Endodermal cell (in vitro differentiated cells): ENCODE measurements at regions not wholly inside any gene's neighbourhood (a gene's known extent, or its start where the extent isn't known, plus 50 kb on each side); places are given as distances from the start of the nearest gene placed in this dataset.

Experiments used
- DNase-seq: peaks from one replicate; pipeline ENCODE4 v3.0.0-alpha.2; 2017
- H3K27ac ChIP-seq: 2 replicates; pipeline ENCODE4 v1.5.1; 2013; ENCODE audit warnings: mild to moderate bottlenecking, low read depth, low read length, moderate library complexity
- H3K27me3 ChIP-seq: 2 replicates; pipeline ENCODE4 v1.6.1; 2013; ENCODE audit warnings: mild to moderate bottlenecking, low read length, moderate library complexity; ENCODE audit not compliant: insufficient read depth, control insufficient read depth, poor library complexity, severe bottlenecking
- H3K36me3 ChIP-seq: 2 replicates; pipeline ENCODE4 v1.7.0; 2013; ENCODE audit warnings: mild to moderate bottlenecking, low read length, moderate library complexity; ENCODE audit not compliant: control insufficient read depth, insufficient read depth
- H3K4me1 ChIP-seq: one replicate; pipeline ENCODE4 v1.7.0; 2013; ENCODE audit warnings: low read length; ENCODE audit not compliant: control insufficient read depth, insufficient read depth
- H3K4me3 ChIP-seq: 2 replicates; pipeline ENCODE4 v1.5.1; 2013; ENCODE audit warnings: mild to moderate bottlenecking, low read length, moderate library complexity
- H3K9ac ChIP-seq: 2 replicates; pipeline ENCODE4 v1.6.1; 2013; ENCODE audit warnings: mild to moderate bottlenecking, low read length, moderate library complexity; ENCODE audit not compliant: poor library complexity, severe bottlenecking; ENCODE audit errors: extremely low read depth
- H3K9me3 ChIP-seq: 2 replicates; pipeline ENCODE4 v1.6.1; 2013; ENCODE audit warnings: mild to moderate bottlenecking, low read length, moderate library complexity; ENCODE audit not compliant: control insufficient read depth
- H3K27ac Mint-ChIP-seq: 2 replicates; pipeline ENCODE4 v1.8.0; 2020; ENCODE audit warnings: mixed read lengths
- H3K27me3 Mint-ChIP-seq: 2 replicates; pipeline ENCODE4 v1.8.0; 2021; ENCODE audit warnings: mild to moderate bottlenecking, mixed read lengths; ENCODE audit not compliant: insufficient read depth
- H3K36me3 Mint-ChIP-seq: 2 replicates; pipeline ENCODE4 v1.8.0; 2020; ENCODE audit warnings: low read depth, mixed read lengths
- H3K4me1 Mint-ChIP-seq: 2 replicates; pipeline ENCODE4 v1.8.0; 2020; ENCODE audit warnings: mixed read lengths
- H3K4me3 Mint-ChIP-seq: 2 replicates; pipeline ENCODE4 v1.8.0; 2020; ENCODE audit warnings: mild to moderate bottlenecking, moderate library complexity, mixed read lengths
- H3K9me3 Mint-ChIP-seq: 2 replicates; pipeline ENCODE4 v1.8.0; 2020; ENCODE audit warnings: mild to moderate bottlenecking, mixed read lengths
- WGBS, 2 experiments: methylation state at CpG; one replicate each; pipeline versions ENCODE4 v1.1.5 to v1.1.7; 2013; ENCODE audit warnings: missing lambda C conversion rate in 2 of 2, mixed read lengths in 1 of 2; ENCODE audit not compliant: insufficient coverage in 1 of 2, insufficient read length in 1 of 2; 5-methylcytosine and 5-hydroxymethylcytosine counted together
- TF ChIP-seq, protein P1 (sequence below): fragments of 200-600 bp; sonication (generic); conservative IDR thresholded peaks from 2 replicates; pipeline ENCODE4 v1.5.0; 2021; ENCODE audit warnings: antibody characterized with exemption, mild to moderate bottlenecking

DNA sequence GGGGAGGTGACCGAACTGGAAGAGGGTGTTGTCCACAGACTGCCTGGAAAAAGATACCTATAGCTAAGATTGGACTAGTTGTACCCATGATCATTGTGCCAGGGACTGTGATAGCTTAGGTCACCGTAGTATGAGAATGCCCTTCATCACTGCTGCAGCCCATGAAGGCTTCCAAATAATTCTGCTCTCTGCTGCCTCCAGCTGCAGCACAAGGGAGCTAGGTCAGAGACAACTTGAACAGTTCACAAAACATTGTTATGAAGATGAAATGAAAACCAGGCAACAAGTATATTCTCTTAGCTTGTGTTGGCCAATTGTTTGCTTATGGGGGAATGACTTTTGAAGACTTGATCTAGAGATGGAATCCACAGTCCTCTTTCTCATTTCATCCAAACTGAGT, 246.7 kb downstream of the MRPL39 start:
- Histone ChIP-seq H3K27ac (no peak overlapping the region), H3K9ac (no peak overlapping the region), H3K36me3 (no peaks in the 10 kb centered on the region), H3K4me3 (no peak overlapping the region), H3K4me1 (no peaks in the 10 kb centered on the region), H3K27me3 (no peaks in the 10 kb centered on the region), H3K9me3 (no peaks in the 10 kb centered on the region)
- TF ChIP-seq, protein P1, sequence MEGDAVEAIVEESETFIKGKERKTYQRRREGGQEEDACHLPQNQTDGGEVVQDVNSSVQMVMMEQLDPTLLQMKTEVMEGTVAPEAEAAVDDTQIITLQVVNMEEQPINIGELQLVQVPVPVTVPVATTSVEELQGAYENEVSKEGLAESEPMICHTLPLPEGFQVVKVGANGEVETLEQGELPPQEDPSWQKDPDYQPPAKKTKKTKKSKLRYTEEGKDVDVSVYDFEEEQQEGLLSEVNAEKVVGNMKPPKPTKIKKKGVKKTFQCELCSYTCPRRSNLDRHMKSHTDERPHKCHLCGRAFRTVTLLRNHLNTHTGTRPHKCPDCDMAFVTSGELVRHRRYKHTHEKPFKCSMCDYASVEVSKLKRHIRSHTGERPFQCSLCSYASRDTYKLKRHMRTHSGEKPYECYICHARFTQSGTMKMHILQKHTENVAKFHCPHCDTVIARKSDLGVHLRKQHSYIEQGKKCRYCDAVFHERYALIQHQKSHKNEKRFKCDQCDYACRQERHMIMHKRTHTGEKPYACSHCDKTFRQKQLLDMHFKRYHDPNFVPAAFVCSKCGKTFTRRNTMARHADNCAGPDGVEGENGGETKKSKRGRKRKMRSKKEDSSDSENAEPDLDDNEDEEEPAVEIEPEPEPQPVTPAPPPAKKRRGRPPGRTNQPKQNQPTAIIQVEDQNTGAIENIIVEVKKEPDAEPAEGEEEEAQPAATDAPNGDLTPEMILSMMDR: peak; percentile 69
- no peak overlapping the region for H3K27ac Mint-ChIP-seq
- H3K9me3 Mint-ChIP-seq: no peaks in the 10 kb centered on the region
- no peaks in the 10 kb centered on the region for H3K36me3 Mint-ChIP-seq
- no peak overlapping the region for H3K4me3 Mint-ChIP-seq
- H3K27me3 Mint-ChIP-seq: no peaks in the 10 kb centered on the region
- 93% methylated on average over 2 of the region's 2 CpGs for WGBS, 2 experiments
- DNase-seq: no peak
- peaks cover 6% of the 10 kb centered on the region for H3K4me1 Mint-ChIP-seq

DNA sequence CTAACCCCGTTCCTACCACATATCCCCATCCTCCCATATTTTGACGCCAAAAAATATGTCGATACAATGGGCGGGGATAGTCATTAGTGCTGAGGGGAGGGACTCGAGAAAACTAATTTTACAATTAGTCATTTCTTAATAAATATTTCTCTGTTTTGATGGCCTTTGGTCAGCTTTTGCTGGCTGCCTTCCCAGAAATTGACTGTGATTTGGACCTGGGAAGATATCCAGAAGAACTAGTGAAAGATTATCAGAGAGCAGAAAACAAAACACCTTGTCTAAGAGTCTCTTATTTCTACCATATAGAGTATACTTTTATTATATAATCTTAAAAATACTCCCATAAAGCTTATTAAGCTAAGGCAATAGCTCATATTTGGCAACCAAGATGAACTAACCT, 247.6 kb downstream of the MRPL39 start:
- Mint-ChIP-seq H3K4me3 (no peak overlapping the region), H3K9me3 (no peaks in the 10 kb centered on the region), H3K27me3 (no peaks in the 10 kb centered on the region), H3K4me1 (peaks cover 6% of the 10 kb centered on the region), H3K36me3 (no peaks in the 10 kb centered on the region), H3K27ac (no peak overlapping the region)
- 98% methylated on average over 5 of the region's 5 CpGs; no CpG with 5 or more reads in 1 of the 2 experiments for WGBS, 2 experiments
- TF ChIP-seq, protein P1: no peak
- Histone ChIP-seq H3K9me3 (no peaks in the 10 kb centered on the region), H3K4me3 (no peak overlapping the region), H3K27me3 (no peaks in the 10 kb centered on the region), H3K4me1 (no peaks in the 10 kb centered on the region), H3K27ac (no peak overlapping the region), H3K36me3 (no peaks in the 10 kb centered on the region), H3K9ac (no peak overlapping the region)
- no peak for DNase-seq

DNA sequence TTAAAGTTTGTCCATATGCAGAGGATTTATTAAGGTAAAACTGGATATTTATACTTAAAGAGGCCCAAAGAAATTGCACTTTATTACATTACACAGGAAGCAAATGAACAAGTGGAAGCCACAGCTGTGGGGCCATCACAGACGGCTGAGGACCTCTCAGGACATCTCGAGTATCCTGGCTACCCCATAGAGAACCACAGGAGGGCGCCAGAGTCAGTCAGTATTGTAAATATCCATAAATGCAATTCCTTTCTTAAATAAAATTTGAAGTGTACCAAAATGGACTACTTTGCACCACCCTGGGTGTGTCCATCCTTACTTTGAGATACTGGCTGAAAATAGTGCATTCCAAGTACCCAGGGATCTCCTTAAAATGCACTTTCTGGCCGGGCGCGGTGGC, 257.2 kb downstream of the MRPL39 start:
- Mint-ChIP-seq H3K27me3 (peaks cover 2% of the 10 kb centered on the region), H3K4me3 (no peak overlapping the region), H3K27ac (no peak overlapping the region), H3K36me3 (peaks cover 2% of the 10 kb centered on the region), H3K4me1 (peaks cover 5% of the 10 kb centered on the region), H3K9me3 (peaks cover 11% of the 10 kb centered on the region)
- DNase-seq: peak; percentile 80
- 80 to 96% methylated on average over 4 to 6 of the region's 6 CpGs for WGBS, 2 experiments
- no peak overlapping the region for H3K4me3 ChIP-seq
- TF ChIP-seq, protein P1: peak; percentile 90
- H3K9me3 ChIP-seq: no peaks in the 10 kb centered on the region
- H3K27ac ChIP-seq: no peak overlapping the region
- no peaks in the 10 kb centered on the region for H3K36me3 ChIP-seq
- H3K4me1 ChIP-seq: peaks cover 3% of the 10 kb centered on the region
- no peak overlapping the region for H3K9ac ChIP-seq
- H3K27me3 ChIP-seq: no peaks in the 10 kb centered on the region
